HUES48 (cell line): ENCODE measurements at regions not wholly inside any gene's neighbourhood (a gene's known extent, or its start where the extent isn't known, plus 50 kb on each side); places are given as distances from the start of the nearest gene placed in this dataset.
"Not testable (repeated sequence)": the region's sequence is repeated elsewhere in the genome, so short reads cannot be mapped to it uniquely, and the experiment has no call there.

Experiments used
- H3K27ac ChIP-seq: one replicate; pipeline ENCODE4 v1.7.0; 2013; ENCODE audit warnings: low read depth, low read length, inconsistent platforms
- H3K27me3 ChIP-seq: 2 replicates; pipeline ENCODE4 v1.6.1; 2013; ENCODE audit warnings: mild to moderate bottlenecking, low read length; ENCODE audit not compliant: control insufficient read depth, insufficient read depth
- H3K36me3 ChIP-seq: 2 replicates; pipeline ENCODE4 v1.6.1; 2013; ENCODE audit warnings: low read length; ENCODE audit not compliant: control insufficient read depth, insufficient read depth
- H3K4me1 ChIP-seq: 2 replicates; pipeline ENCODE4 v1.6.1; 2013; ENCODE audit warnings: mild to moderate bottlenecking, low read length; ENCODE audit not compliant: control insufficient read depth, insufficient read depth
- H3K4me3 ChIP-seq: 2 replicates; pipeline ENCODE4 v1.5.1; 2013; ENCODE audit warnings: mild to moderate bottlenecking, low read depth, low read length
- H3K9ac ChIP-seq: 2 replicates; pipeline ENCODE4 v1.6.1; 2013; ENCODE audit warnings: mild to moderate bottlenecking, low read depth, low read length, moderate library complexity
- H3K9me3 ChIP-seq: 2 replicates; pipeline ENCODE4 v1.6.1; 2013; ENCODE audit warnings: low read length; ENCODE audit not compliant: control insufficient read depth, insufficient read depth

GRCh38 chr7:119281181-119281846, 991.7 kb upstream of the KCND2 start:
- H3K4me3 ChIP-seq, result no peak overlapping the region
- H3K27me3 ChIP-seq, result no peaks in the 10 kb centered on the region
- no peak overlapping the region for H3K9ac ChIP-seq
- H3K36me3 ChIP-seq, result no peaks in the 10 kb centered on the region
- H3K9me3 ChIP-seq, result no peaks in the 10 kb centered on the region
- H3K4me1 ChIP-seq, result peaks cover 4% of the 10 kb centered on the region; the same call in 1 of the 2 replicates
- H3K27ac ChIP-seq, result no peak overlapping the region

- no peaks in the 10 kb centered on the region for H3K36me3 ChIP-seq
- peaks cover 4% of the 10 kb centered on the region; the same call in 1 of the 2 replicates for H3K4me1 ChIP-seq
- no peaks in the 10 kb centered on the region for H3K27me3 ChIP-seq
- H3K27ac ChIP-seq, result no peak overlapping the region
- H3K4me3 ChIP-seq, result no peak overlapping the region
- H3K9me3 ChIP-seq, result no peaks in the 10 kb centered on the region
- H3K9ac ChIP-seq, result no peak overlapping the region
Measured at GRCh38 chr7:119283353-119283752, 989.6 kb upstream of the KCND2 start.

- no peaks in the 10 kb centered on the region for H3K27me3 ChIP-seq
- no peak overlapping the region for H3K27ac ChIP-seq
- H3K4me1 ChIP-seq, result no peaks in the 10 kb centered on the region
- no peak overlapping the region for H3K4me3 ChIP-seq
- no peak overlapping the region for H3K9ac ChIP-seq
- H3K9me3 ChIP-seq, result no peaks in the 10 kb centered on the region
- no peaks in the 10 kb centered on the region for H3K36me3 ChIP-seq
Measured at GRCh38 chr7:119288416-119288815, 984.6 kb upstream of the KCND2 start.

GRCh38 chr7:119300341-119300740, 972.6 kb upstream of the KCND2 start:
- not testable (repeated sequence) for H3K4me1 ChIP-seq, H3K27me3 ChIP-seq, H3K9me3 ChIP-seq, H3K36me3 ChIP-seq, H3K9ac ChIP-seq, H3K27ac ChIP-seq, H3K4me3 ChIP-seq

GRCh38 chr7:119320316-119320715, 952.7 kb upstream of the KCND2 start:
- Histone ChIP-seq H3K4me3 (no peak overlapping the region), H3K27me3 (no peaks in the 10 kb centered on the region), H3K27ac (no peak overlapping the region), H3K9ac (no peak overlapping the region), H3K36me3 (no peaks in the 10 kb centered on the region), H3K4me1 (no peaks in the 10 kb centered on the region), H3K9me3 (no peaks in the 10 kb centered on the region)

GRCh38 chr7:119329715-119330114, 943.3 kb upstream of the KCND2 start:
- Histone ChIP-seq H3K4me1 (no peaks in the 10 kb centered on the region), H3K27me3 (no peaks in the 10 kb centered on the region), H3K9me3 (no peaks in the 10 kb centered on the region), H3K27ac (no peak overlapping the region), H3K4me3 (no peak overlapping the region), H3K9ac (no peak overlapping the region), H3K36me3 (no peaks in the 10 kb centered on the region)

GRCh38 chr7:119335405-119335804, 937.6 kb upstream of the KCND2 start:
- H3K27me3 ChIP-seq, result no peaks in the 10 kb centered on the region
- H3K9ac ChIP-seq, result no peak overlapping the region
- no peaks in the 10 kb centered on the region for H3K4me1 ChIP-seq
- H3K4me3 ChIP-seq, result no peak overlapping the region
- H3K36me3 ChIP-seq, result no peaks in the 10 kb centered on the region
- H3K27ac ChIP-seq, result no peak overlapping the region
- no peaks in the 10 kb centered on the region for H3K9me3 ChIP-seq

- no peaks in the 10 kb centered on the region for H3K9me3 ChIP-seq
- H3K4me1 ChIP-seq, result no peaks in the 10 kb centered on the region
- no peak overlapping the region for H3K27ac ChIP-seq
- H3K27me3 ChIP-seq, result no peaks in the 10 kb centered on the region
- no peak overlapping the region for H3K9ac ChIP-seq
- H3K4me3 ChIP-seq, result no peak overlapping the region
- no peaks in the 10 kb centered on the region for H3K36me3 ChIP-seq
Measured at GRCh38 chr7:119341822-119342221, 931.2 kb upstream of the KCND2 start.

GRCh38 chr7:119343289-119343688, 929.7 kb upstream of the KCND2 start:
- no peak overlapping the region for H3K27ac ChIP-seq
- H3K27me3 ChIP-seq, result no peaks in the 10 kb centered on the region
- no peaks in the 10 kb centered on the region for H3K4me1 ChIP-seq
- H3K4me3 ChIP-seq, result no peak overlapping the region
- no peaks in the 10 kb centered on the region for H3K9me3 ChIP-seq
- H3K9ac ChIP-seq, result no peak overlapping the region
- no peaks in the 10 kb centered on the region for H3K36me3 ChIP-seq

- H3K27ac ChIP-seq, result no peak overlapping the region
- H3K36me3 ChIP-seq, result no peaks in the 10 kb centered on the region
- H3K9ac ChIP-seq, result no peak overlapping the region
- H3K4me1 ChIP-seq, result no peaks in the 10 kb centered on the region
- no peak overlapping the region for H3K4me3 ChIP-seq
- H3K9me3 ChIP-seq, result no peaks in the 10 kb centered on the region
- no peaks in the 10 kb centered on the region for H3K27me3 ChIP-seq
Measured at GRCh38 chr7:119344466-119344865, 928.5 kb upstream of the KCND2 start.

GRCh38 chr7:119348491-119348890, 924.5 kb upstream of the KCND2 start:
- H3K9me3 ChIP-seq, result no peaks in the 10 kb centered on the region
- no peak overlapping the region for H3K27ac ChIP-seq
- no peaks in the 10 kb centered on the region for H3K36me3 ChIP-seq
- H3K27me3 ChIP-seq, result no peaks in the 10 kb centered on the region
- H3K9ac ChIP-seq, result no peak overlapping the region
- H3K4me1 ChIP-seq, result no peaks in the 10 kb centered on the region
- no peak overlapping the region for H3K4me3 ChIP-seq
